ENCODE measurements at regions not wholly inside any gene's neighbourhood (a gene's known extent, or its start where the extent isn't known, plus 50 kb on each side); places are given as distances from the start of the nearest gene placed in this dataset.
A peak's percentile ranks its signal among the peaks of the same experiment; 100 is the strongest.

- Histone ChIP-seq H3K36me3 (ENCODE audit: control insufficient read depth in 2 of 3, insufficient read depth in 3 of 3, low read length in 3 of 3) (no peaks in the 10 kb centered on the region), H3K9me3 (ENCODE audit: control insufficient read depth in 2 of 3, insufficient read depth in 1 of 3, low read length in 3 of 3) (no peaks in the 10 kb centered on the region), H3K27ac (ENCODE audit: low read depth in 2 of 2, low read length in 2 of 2) (no peak overlapping the region), H3K9ac (ENCODE audit: low read length in 3 of 3) (no peak overlapping the region), H3K4me1 (ENCODE audit: control insufficient read depth in 2 of 3, insufficient read depth in 2 of 3, low read depth in 1 of 3, low read length in 3 of 3) (peaks cover 0 to 2% (median 0%) of the 10 kb centered on the region in 3 donors), H3K27me3 (ENCODE audit: control insufficient read depth, insufficient read depth, low read length) (no peaks in the 10 kb centered on the region), H3K4me3 (ENCODE audit: low read length in 3 of 3) (no peak overlapping the region)
- intact Hi-C loops (cut with DNase I): no loop called here
- FAIRE-seq (no peak), DNase-seq (peak in 1 of 5 donors; percentile 15)
- TF ChIP-seq, protein P1, sequence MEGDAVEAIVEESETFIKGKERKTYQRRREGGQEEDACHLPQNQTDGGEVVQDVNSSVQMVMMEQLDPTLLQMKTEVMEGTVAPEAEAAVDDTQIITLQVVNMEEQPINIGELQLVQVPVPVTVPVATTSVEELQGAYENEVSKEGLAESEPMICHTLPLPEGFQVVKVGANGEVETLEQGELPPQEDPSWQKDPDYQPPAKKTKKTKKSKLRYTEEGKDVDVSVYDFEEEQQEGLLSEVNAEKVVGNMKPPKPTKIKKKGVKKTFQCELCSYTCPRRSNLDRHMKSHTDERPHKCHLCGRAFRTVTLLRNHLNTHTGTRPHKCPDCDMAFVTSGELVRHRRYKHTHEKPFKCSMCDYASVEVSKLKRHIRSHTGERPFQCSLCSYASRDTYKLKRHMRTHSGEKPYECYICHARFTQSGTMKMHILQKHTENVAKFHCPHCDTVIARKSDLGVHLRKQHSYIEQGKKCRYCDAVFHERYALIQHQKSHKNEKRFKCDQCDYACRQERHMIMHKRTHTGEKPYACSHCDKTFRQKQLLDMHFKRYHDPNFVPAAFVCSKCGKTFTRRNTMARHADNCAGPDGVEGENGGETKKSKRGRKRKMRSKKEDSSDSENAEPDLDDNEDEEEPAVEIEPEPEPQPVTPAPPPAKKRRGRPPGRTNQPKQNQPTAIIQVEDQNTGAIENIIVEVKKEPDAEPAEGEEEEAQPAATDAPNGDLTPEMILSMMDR (IDR thresholded peaks at IDR 0.05; ENCODE audit: borderline replicate concordance, extremely low read depth, insufficient read depth): no peak
Observed at GRCh38 chr3:117625174-117625573, 915.6 kb downstream of the TUSC7 start.

GRCh38 chr3:117626577-117626976 is 917.0 kb downstream of the TUSC7 start:
- no peaks in the 10 kb centered on the region for H3K9me3 ChIP-seq (ENCODE audit: control insufficient read depth in 2 of 3, insufficient read depth in 1 of 3, low read length in 3 of 3)
- H3K4me3 ChIP-seq (ENCODE audit: low read length in 3 of 3): no peak overlapping the region
- H3K9ac ChIP-seq (ENCODE audit: low read length in 3 of 3): no peak overlapping the region
- H3K27me3 ChIP-seq (ENCODE audit: control insufficient read depth, insufficient read depth, low read length): no peaks in the 10 kb centered on the region
- TF ChIP-seq, protein P1 (IDR thresholded peaks at IDR 0.05; ENCODE audit: borderline replicate concordance, extremely low read depth, insufficient read depth): no peak
- no peaks in the 10 kb centered on the region for H3K36me3 ChIP-seq (ENCODE audit: control insufficient read depth in 2 of 3, insufficient read depth in 3 of 3, low read length in 3 of 3)
- H3K27ac ChIP-seq (ENCODE audit: low read depth in 2 of 2, low read length in 2 of 2): no peak overlapping the region
- intact Hi-C loops (cut with DNase I): no loop called here
- FAIRE-seq: no peak
- no peak for DNase-seq
- H3K4me1 ChIP-seq (ENCODE audit: control insufficient read depth in 2 of 3, insufficient read depth in 2 of 3, low read depth in 1 of 3, low read length in 3 of 3): peaks cover 0 to 2% (median 0%) of the 10 kb centered on the region in 3 donors

DNA sequence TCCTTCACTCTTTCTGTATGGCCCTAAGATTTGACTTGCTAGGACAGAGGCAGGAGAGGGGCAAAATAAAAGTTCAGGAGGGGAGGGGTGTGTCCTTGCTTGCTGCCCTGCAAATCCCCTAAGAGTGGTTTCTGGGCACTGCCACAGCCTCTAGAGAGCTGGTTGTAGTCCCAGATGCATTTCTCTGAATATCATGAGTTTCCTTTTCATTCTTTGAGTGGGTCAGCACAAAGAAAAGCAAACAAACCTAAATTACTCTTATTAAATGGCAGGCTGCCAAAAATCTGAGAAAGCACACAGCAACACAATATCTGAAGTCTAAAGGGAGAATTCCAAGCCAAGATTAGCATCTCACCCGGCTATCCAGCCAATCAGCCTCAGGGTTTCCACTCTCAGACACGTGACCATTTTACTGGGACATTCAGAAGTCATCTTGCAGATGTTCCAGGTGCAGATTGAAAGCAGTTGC is 919.3 kb downstream of the TUSC7 start:
- H3K36me3 ChIP-seq (ENCODE audit: control insufficient read depth in 2 of 3, insufficient read depth in 3 of 3, low read length in 3 of 3): no peaks in the 10 kb centered on the region
- no peak for FAIRE-seq
- H3K27me3 ChIP-seq (ENCODE audit: control insufficient read depth, insufficient read depth, low read length): no peaks in the 10 kb centered on the region
- DNase-seq: peak in 4 of 5 donors; percentile 32 to 75 (median 63)
- no peak overlapping the region for H3K27ac ChIP-seq (ENCODE audit: low read depth in 2 of 2, low read length in 2 of 2)
- H3K9ac ChIP-seq (ENCODE audit: low read length in 3 of 3): no peak overlapping the region
- TF ChIP-seq, protein P1 (IDR thresholded peaks at IDR 0.05; ENCODE audit: borderline replicate concordance, extremely low read depth, insufficient read depth): no peak
- H3K9me3 ChIP-seq (ENCODE audit: control insufficient read depth in 2 of 3, insufficient read depth in 1 of 3, low read length in 3 of 3): no peaks in the 10 kb centered on the region
- H3K4me1 ChIP-seq (ENCODE audit: control insufficient read depth in 2 of 3, insufficient read depth in 2 of 3, low read depth in 1 of 3, low read length in 3 of 3): peaks cover 0 to 2% (median 0%) of the 10 kb centered on the region in 3 donors
- intact Hi-C loops (cut with DNase I): no loop called here
- H3K4me3 ChIP-seq (ENCODE audit: low read length in 3 of 3): no peak overlapping the region

DNA sequence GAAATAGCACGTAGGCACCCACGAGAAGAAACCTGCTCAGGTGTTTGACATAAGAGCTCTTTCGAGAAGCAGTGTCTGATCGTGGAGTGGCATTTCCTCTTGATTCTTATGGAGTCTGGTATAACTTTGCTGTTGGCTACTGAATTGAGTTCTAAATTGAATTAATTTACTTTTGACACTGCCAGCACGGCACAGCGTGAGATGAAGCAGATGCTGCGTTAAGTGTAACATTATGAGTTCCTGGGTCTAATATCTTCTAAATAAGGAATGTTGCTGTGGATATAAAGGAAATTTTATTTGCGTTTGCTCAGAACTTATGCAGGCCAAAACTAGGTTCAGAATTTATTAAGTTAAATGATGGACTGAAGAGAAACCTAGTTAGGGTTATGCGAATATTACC is 919.9 kb downstream of the TUSC7 start:
- no peak for FAIRE-seq

More for the DNA sequence above, 919.9 kb downstream of the TUSC7 start:
- H3K9me3 ChIP-seq (ENCODE audit: control insufficient read depth in 2 of 3, insufficient read depth in 1 of 3, low read length in 3 of 3): no peaks in the 10 kb centered on the region
- no peak for DNase-seq
- H3K27me3 ChIP-seq (ENCODE audit: control insufficient read depth, insufficient read depth, low read length): no peaks in the 10 kb centered on the region
- no peak overlapping the region for H3K27ac ChIP-seq (ENCODE audit: low read depth in 2 of 2, low read length in 2 of 2)
- peaks cover 0 to 2% (median 0%) of the 10 kb centered on the region in 3 donors for H3K4me1 ChIP-seq (ENCODE audit: control insufficient read depth in 2 of 3, insufficient read depth in 2 of 3, low read depth in 1 of 3, low read length in 3 of 3)
- TF ChIP-seq, protein P1 (IDR thresholded peaks at IDR 0.05; ENCODE audit: borderline replicate concordance, extremely low read depth, insufficient read depth): no peak
- H3K36me3 ChIP-seq (ENCODE audit: control insufficient read depth in 2 of 3, insufficient read depth in 3 of 3, low read length in 3 of 3): no peaks in the 10 kb centered on the region
- no peak overlapping the region for H3K4me3 ChIP-seq (ENCODE audit: low read length in 3 of 3)
- intact Hi-C loops (cut with DNase I): no loop called here
- no peak overlapping the region for H3K9ac ChIP-seq (ENCODE audit: low read length in 3 of 3)

Data from kidney (tissue), 13 donors.